ENCODE measurements at regions not wholly inside any gene's neighbourhood (a gene's known extent, or its start where the extent isn't known, plus 50 kb on each side); places are given as distances from the start of the nearest gene placed in this dataset.
"Not testable (repeated sequence)": the region's sequence is repeated elsewhere in the genome, so short reads cannot be mapped to it uniquely, and the experiment has no call there.

- DNase-seq = no peak
Observed at GRCh38 chr6:157727629-157728182, 95.3 kb upstream of the SNX9 start.

DNA sequence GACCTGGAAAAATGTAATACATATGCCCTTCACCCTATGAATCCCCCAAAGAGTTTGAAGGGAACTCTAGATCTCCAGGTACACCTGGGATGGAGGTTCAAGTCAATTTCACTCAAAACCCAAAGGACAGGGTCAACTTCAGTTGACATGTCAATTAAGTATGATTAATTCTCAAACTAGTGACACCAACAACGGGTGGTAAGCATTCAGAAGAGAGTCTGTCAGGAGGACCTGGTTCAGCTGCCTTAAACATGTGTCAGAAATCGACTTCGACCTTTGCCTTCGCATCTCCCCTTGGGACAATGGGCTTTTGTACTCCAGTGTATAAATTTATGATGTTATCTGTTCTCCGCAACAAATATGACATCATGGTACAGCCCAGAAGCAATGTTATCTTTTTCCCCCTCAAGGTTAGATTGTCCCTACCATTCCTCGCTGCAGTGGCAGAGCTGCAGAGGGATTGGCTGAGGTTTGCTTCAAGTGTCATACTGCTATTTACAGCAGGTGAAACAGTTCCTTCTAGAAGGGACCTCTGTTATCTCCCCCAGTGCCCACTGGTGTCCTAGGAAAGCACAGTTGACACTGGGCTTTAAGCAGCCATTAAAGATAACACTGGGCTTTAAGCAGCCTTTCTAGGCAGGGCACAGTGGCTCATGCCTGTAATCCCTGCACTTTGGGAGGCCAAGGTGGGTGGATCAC is 94.7 kb upstream of the SNX9 start:
- DNase-seq = no peak

- DNase-seq = no peak
Observed at GRCh38 chr6:157731221-157731620, 91.8 kb upstream of the SNX9 start.

- DNase-seq = no peak
Observed at GRCh38 chr6:157732007-157732406, 91.0 kb upstream of the SNX9 start.

DNA sequence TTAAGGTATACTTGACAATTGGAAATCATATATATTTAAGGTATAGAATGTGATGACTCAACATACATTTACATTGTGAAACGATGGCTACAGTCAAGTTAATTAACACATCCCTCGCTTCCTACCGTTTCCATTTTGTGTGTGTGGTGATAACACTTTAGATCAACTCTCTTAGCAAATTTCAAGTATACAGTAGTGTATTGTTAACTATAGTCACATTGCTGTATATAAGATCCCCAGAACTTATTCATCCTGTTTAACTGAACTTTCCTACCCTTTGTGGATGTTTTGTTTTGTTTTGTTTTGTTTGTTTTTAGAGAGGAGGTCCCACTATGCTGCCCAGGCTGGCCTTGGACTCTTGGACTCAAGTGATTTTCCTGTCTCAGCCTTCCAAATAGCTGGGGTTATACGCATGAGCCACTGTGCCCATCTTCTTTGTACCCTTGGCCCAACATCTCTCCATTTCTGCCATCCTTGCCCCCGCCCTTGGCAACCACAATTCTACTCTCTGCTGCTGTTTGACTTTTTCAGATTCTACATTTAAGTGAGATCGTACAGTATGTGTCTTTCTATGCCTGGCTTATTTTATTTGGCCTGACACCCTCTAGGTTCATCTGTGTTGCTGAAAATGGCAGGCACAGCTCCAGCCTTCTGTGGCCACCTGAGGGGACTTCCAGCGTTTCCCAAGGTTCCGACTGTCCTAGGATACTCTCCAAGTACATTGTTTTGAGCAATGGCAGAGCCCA is 90.5 kb upstream of the SNX9 start:
- DNase-seq = no peak

GRCh38 chr6:157736555-157736954 is 86.5 kb upstream of the SNX9 start:
- not testable (repeated sequence) for DNase-seq

DNA sequence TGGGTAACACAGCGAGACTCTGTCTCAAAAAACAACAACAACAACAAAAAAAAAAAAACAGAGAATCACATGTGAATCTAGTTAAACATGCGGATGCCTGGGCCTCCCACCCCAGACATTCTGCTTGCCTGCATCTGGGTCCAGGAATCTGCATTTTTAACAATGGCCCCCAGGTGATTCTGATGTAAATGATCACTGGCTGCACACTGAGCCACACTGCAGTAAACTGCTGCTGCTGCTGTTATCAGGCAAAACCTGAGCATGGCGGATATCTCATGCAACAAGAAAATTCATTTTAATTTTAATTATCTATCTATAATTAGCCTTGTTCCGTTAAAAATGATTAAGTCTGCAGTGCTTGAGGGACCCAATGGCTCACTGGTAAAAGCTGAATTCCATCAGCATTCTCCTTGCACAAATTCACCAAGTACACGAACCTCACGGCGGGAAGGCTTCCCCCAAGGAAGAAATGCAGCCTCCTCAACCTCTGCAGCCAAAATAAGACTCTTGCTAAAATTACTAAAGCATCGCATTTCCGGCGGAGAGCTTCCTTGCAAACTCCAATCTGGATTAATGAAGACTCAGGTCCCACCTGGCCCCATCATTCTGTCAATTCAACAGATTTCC is 81.6 kb upstream of the SNX9 start:
- DNase-seq = no peak

DNA sequence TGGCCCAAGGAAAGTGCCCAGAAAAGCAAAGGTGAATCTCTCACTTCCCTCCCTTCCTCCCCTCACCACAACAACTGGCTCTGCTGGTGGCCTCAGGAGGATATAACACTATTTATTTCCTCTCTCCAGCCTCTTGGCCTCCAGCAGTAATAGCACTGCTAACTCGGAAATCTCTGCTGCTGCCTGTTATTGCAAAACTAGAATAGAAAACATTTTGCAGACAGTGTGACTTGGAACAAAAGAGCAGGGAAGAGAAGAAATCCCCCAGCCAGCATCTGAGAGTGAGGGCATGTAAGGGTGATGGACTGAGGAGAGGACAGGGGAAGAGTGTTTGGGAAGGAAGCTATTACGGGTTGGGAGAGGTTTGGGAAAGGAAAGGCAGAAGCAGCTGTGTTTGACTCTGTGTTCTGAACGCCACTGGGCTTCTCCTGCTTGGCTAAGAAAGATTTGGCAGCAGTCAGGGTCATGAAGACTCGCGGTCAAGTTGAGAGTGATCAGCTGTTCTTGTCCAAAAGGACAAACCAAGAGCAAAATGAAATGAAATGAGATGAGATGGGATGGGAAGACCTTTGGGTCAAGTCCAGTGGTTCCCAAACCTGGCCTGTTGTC is 81.0 kb upstream of the SNX9 start:
- DNase-seq = no peak

GRCh38 chr6:157744102-157744601 is 78.9 kb upstream of the SNX9 start:
- DNase-seq = no peak

DNA sequence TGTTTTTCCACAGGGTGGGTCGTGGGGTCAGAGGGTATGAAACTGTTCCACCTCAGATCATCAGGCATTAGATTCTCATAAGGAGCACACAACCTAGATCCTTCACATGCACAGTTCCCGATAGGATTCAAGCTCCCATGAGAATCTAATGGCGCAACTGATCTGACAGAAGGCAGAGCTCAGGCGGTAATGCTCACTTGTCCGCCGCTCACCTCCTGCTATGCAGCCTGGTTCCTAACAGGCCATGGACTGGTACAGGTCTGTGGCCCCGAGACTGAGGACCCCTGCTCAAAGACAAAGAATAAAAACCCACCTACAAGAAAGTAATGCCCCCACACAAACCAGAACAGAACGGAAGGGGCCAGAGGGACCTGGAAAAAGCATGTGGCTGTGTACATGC is 76.1 kb upstream of the SNX9 start:
- no peak for DNase-seq

GRCh38 chr6:157747370-157747769 is 75.7 kb upstream of the SNX9 start:
- no peak for DNase-seq

- no peak for DNase-seq
Observed at GRCh38 chr6:157748839-157749571, 74.0 kb upstream of the SNX9 start.

- DNase-seq = not testable (repeated sequence)
Observed at GRCh38 chr6:157750973-157751372, 72.1 kb upstream of the SNX9 start.

DNA sequence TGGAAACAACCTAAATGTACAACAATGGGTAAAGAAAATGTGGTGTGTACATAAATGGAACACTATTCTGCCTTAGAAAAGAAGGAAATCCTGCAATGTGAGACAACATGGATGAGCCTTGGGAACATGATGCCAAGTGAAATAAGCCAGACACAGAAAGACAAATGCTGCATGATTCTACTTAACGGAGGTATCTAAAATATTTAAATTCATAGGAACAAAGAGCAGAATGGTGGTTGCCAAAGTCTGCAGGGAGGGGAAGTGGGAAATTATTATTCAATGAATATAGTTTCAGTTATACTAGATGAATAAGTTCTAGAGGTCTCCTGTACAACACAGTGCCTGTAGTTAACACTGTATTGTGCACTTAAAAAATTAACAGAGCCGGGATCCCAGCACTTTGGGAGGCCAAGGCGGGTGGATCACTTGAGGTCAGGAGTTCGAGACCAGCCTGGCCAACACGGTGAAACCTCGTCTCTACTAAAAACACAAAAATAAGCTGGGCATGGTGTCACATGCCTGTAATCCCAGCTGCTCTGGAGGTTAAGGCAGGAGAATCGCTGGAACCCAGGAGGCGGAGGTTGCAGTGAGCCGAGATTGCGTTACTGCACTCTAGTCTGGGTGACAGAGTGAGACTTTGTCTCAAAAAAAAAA is 71.4 kb upstream of the SNX9 start:
- DNase-seq = no peak

DNA sequence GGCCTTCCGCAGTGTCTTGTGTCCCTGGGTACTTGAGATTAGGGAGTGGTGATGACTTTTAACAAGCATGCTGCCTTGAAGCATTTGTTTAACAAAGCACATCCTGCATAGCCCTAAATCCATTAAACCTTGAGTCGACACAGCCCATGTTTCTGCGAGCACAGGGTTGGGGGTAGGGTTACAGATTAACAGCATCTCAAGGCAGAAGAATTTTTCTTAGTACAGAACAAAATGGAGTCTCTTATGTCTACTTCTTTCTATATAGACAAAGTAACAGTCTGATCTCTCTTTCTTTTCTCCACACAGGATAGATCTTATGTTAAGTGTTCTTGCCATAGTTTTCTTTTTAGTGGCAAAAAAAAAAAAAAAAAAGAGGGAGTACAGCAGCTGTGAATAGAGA is 70.2 kb upstream of the SNX9 start:
- DNase-seq = not testable (repeated sequence)

DNA sequence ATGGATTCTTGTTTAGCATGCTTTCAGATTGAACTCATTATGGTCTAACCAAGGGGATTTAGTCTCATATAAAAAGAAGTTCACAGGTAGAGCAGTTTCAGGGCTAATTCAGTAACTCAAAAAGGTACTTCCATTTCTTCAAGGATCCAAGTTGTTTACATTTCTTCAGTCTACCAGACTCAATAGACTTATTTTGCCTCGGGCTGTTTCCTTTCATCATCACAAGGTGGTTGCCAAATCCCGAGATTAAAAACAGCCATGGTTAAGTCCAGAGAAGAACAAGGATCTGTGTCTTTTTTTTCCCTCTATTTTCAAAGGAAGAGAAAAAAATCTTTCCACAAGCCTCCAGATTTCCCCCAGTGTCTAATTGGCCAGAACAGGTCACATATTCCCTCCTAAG is 69.8 kb upstream of the SNX9 start:
- no peak for DNase-seq

DNA sequence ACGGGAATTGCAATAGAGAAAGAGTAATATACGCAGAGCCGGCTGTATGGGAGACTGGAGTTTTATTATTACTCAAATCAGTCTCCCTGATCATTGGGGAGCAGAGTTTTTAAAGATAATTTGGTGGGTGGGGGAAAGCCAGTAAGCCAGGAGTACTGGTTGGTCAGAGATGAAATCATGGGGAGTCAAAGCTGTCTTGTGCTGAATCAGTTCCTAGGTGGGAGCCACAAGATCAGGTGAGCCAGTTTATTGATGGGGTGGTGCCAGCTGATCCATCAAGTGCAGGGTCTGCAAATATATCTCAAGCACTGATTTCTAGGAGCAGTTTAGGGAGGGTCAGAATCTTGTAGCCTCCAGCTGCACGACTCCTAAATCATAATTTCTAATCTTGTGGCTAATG is 69.2 kb upstream of the SNX9 start:
- not testable (repeated sequence) for DNase-seq

DNA sequence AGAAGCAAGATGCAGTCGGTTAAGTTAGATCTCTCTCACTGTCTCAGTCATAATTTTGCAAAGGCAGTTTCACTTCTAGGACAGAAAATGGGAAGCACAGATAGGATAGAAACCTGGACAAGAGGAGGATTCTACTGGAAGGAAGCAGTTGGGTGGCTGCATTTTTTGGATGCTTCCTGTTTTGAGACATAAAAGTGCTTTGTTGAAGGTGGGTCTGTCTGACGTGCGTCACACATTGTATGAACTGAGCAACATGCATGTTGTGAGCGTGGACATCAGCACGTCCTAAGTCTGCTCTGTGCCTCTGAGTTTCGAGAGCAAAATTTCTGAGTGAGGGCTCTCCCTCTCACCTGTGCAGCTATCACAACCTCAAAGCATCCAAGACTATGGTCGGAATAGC is 68.7 kb upstream of the SNX9 start:
- no peak for DNase-seq

DNA sequence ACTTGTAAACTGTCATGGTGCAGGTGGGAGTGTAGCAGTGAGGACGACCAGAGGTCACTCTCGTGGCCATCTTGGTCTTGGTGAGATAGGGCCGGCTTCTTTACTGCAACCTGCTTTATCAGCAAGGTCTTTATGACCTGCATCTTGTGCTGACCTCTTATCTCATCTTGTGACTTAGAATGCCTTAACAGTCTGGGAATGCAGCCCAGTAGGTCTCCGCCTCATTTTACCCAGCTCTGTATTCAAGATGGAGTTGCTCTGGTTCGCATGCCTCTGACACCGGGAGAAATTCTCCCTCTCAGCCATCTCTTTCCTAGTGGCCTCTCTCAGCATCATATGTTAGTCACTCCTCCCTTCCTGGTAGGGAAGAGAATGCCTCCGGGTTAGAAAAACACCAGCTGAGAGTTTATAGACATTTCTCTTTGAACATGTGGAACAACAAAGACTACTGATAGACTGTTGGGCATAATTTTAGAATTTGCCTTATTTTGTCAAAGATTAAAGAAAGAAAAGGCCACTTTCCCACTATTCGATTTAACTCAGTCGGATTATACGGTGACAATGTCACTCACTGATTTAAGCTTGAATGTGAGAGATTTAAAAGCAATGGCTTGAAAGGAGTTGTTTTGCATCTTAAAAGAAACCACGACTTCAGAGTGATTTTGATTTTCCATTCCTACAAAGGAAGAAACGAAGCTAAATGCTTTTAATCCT is 67.9 kb upstream of the SNX9 start:
- DNase-seq = no peak

DNA sequence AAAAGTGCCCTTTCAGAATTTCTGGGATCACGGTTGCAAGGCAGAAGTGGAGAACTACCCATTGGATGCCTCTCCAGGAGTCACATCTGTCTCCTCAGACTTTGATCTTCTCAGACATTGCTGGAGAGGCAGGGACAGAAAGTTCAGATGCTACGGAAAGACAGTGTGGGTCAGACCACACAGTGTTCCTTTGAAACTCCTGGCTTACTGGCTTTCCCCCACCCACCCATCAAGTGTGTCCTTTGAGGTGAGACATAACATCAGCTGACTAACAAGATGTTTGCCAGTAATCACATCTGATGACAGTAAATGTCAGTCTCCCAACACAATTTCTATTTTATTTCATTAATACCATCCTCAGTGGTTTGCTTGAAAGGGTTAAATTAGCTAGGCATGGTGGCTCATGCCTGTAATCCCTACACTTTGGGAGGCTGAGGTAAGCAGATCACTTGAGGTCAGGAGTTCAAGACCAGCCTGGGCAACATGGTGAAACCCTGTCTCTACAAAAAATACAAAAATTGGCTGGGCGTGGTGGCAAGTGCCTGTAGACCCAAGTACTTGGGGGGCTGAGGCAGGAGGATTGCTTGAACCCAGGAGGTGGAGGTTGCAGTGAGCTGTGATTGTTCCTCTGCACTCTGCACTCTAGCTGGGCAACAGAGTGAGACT is 67.2 kb upstream of the SNX9 start:
- DNase-seq = no peak
